HEK293 (cell line): ENCODE measurements at regions not wholly inside any gene's neighbourhood (a gene's known extent, or its start where the extent isn't known, plus 50 kb on each side); places are given as distances from the start of the nearest gene placed in this dataset.
"Not testable (repeated sequence)": the region's sequence is repeated elsewhere in the genome, so short reads cannot be mapped to it uniquely, and the experiment has no call there.

Source experiments
- REST ChIP-seq: fragments of 450-650 bp; formaldehyde crosslinking; IDR thresholded peaks from 2 replicates; pipeline ENCODE4 v1.5.1; 2016; ENCODE audit warnings: missing biosample characterization, missing genetic modification characterization
- ZNF558 ChIP-seq: fragments of 450-650 bp; formaldehyde crosslinking; IDR thresholded peaks from 2 replicates; pipeline ENCODE4 v1.5.1; 2016; ENCODE audit warnings: missing biosample characterization, missing genetic modification characterization
- TF ChIP-seq, protein P1 (sequence below): fragments of 450-650 bp; formaldehyde crosslinking; IDR thresholded peaks from 2 replicates; pipeline ENCODE4 v1.5.1; 2016; ENCODE audit warnings: missing biosample characterization, missing genetic modification characterization

DNA sequence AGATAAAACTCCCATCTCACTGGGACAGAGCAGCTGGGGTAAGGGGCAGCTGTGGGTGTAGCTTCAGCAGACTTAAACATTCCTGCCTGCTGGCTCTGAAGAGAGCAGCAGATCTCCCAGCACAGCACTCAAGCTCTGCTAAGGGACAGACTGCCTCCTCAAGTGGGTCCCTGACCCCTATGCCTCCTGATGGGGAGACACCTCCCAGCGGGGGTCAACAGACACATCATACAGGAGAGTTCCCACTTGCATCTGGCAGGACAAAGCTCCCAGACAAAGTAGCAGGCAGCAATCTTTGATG, 188.2 kb downstream of the HACE1 start:
- TF ChIP-seq REST, ZNF558 (tag by site-specific recombination): not testable (repeated sequence)
- TF ChIP-seq, protein P1, sequence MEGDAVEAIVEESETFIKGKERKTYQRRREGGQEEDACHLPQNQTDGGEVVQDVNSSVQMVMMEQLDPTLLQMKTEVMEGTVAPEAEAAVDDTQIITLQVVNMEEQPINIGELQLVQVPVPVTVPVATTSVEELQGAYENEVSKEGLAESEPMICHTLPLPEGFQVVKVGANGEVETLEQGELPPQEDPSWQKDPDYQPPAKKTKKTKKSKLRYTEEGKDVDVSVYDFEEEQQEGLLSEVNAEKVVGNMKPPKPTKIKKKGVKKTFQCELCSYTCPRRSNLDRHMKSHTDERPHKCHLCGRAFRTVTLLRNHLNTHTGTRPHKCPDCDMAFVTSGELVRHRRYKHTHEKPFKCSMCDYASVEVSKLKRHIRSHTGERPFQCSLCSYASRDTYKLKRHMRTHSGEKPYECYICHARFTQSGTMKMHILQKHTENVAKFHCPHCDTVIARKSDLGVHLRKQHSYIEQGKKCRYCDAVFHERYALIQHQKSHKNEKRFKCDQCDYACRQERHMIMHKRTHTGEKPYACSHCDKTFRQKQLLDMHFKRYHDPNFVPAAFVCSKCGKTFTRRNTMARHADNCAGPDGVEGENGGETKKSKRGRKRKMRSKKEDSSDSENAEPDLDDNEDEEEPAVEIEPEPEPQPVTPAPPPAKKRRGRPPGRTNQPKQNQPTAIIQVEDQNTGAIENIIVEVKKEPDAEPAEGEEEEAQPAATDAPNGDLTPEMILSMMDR (tag by site-specific recombination) = not testable (repeated sequence)
